Cardiac fibroblast (primary cell): ENCODE measurements at regions not wholly inside any gene's neighbourhood (a gene's known extent, or its start where the extent isn't known, plus 50 kb on each side); places are given as distances from the start of the nearest gene placed in this dataset.

Source experiments
- DNase-seq, 2 donors: peaks; one replicate each; pipeline versions ENCODE4 v3.0.0 to v3.0.0-alpha.2; 2010; ENCODE audit warnings: low read depth in 2 of 2
- H3K4me3 ChIP-seq, 2 donors: replicated peaks in 1 of 2; 1 replicate in 1 of 2; 2 replicates in 1 of 2; pipeline ENCODE4 v1.5.1; 2011; ENCODE audit warnings: low read depth in 2 of 2, low read length in 2 of 2, mild to moderate bottlenecking in 2 of 2, moderate library complexity in 1 of 2
- TF ChIP-seq, protein P1 (sequence below): IDR thresholded peaks from one replicate; pipeline ENCODE4 v1.5.1; 2011; ENCODE audit warnings: low read depth, mild to moderate bottlenecking, low read length, inconsistent platforms

DNA sequence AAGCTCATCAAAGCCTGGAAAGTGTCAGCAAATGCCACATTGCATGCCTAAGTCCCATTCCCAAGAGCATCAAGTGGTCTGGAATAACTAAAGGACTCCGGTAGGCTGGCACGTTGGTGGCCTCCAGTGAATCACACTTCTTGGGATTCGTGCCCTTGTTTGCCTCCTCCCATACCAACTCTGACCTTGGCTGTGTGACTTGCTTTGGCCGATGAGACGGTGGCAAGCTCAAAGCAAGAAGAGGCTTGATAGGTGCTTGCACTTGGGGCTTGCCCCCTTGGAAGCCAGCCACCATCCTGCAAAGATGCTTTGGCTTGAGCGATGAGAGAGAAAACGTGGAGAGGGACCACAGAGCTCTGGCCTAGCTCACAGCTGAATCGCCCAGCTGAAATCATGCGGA lies 313.1 kb upstream of the ZFHX3 start:
- DNase-seq: no peak
- TF ChIP-seq, protein P1, sequence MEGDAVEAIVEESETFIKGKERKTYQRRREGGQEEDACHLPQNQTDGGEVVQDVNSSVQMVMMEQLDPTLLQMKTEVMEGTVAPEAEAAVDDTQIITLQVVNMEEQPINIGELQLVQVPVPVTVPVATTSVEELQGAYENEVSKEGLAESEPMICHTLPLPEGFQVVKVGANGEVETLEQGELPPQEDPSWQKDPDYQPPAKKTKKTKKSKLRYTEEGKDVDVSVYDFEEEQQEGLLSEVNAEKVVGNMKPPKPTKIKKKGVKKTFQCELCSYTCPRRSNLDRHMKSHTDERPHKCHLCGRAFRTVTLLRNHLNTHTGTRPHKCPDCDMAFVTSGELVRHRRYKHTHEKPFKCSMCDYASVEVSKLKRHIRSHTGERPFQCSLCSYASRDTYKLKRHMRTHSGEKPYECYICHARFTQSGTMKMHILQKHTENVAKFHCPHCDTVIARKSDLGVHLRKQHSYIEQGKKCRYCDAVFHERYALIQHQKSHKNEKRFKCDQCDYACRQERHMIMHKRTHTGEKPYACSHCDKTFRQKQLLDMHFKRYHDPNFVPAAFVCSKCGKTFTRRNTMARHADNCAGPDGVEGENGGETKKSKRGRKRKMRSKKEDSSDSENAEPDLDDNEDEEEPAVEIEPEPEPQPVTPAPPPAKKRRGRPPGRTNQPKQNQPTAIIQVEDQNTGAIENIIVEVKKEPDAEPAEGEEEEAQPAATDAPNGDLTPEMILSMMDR: no peak
- no peak overlapping the region for H3K4me3 ChIP-seq

DNA sequence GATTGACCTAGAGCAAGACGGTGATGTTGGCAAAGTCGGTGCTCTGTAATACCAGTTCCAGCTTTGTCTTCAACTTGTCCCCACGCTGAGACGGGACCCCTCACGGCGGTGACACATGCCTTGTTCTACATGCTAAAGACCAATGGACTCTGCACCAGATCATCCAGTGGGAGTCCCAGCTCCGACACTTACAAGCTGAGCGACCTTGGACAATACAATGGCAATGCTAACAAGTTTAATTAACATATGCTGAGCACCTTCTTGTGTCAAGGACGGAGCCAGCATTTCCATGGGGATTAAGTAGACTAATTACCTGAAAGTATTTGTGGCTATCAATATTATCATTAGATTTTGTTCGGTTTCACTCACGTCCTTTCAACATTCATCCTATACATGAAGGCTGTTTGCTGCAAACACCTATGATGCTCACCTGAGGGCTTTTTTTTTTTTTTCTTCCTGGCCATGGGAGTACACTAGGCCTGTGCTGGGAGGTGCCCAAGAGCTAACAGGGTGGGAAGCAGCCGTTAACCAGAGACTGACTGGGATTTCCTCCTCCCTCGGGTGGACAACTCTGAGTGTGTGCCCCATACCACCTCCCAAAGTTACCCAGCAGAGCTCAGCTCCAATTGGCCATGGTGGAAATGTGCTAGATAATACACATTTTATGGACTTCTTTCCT lies 308.6 kb upstream of the ZFHX3 start:
- no peak overlapping the region for H3K4me3 ChIP-seq
- TF ChIP-seq, protein P1: no peak
- no peak for DNase-seq

DNA sequence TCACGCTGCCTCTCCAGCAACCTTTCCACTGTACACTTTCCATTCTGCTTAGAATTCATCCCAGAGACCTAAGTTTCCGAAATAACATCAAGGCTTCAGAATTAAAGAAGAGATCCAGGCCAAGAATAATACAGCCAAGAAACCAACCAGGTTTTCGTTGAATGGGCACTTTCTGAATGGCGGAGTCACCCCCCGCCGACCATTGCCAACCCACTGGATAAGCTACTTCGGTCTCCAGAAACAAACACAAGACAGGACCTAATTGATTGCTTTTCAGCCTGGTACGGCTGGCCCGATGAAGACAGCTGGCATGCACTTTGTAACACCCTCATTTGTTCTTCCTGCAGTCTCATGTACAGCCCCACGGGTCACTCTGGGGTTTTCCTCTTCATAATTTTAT lies 308.1 kb upstream of the ZFHX3 start:
- TF ChIP-seq, protein P1: no peak
- no peak for DNase-seq
- no peak overlapping the region for H3K4me3 ChIP-seq

DNA sequence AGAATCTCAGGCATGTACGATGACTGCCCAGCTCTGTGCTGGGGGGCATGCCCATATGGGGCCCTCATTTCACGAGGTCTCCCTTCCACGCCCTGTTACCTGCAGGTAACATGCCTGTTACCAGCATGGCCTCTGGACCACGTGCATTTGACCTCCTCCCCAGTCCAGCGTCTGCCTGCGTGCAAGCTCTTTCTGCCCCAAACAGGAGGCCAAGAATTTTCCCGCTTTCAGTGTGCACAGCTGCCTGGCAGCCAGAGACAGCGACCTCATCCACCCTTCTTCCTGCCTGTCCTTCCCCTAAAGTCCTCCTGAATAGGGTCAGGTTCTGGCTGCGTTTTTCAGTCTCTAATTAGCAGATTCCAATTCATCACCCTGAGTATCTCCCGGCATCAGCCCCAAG lies 306.5 kb upstream of the ZFHX3 start:
- no peak overlapping the region for H3K4me3 ChIP-seq
- no peak for DNase-seq
- TF ChIP-seq, protein P1: no peak

DNA sequence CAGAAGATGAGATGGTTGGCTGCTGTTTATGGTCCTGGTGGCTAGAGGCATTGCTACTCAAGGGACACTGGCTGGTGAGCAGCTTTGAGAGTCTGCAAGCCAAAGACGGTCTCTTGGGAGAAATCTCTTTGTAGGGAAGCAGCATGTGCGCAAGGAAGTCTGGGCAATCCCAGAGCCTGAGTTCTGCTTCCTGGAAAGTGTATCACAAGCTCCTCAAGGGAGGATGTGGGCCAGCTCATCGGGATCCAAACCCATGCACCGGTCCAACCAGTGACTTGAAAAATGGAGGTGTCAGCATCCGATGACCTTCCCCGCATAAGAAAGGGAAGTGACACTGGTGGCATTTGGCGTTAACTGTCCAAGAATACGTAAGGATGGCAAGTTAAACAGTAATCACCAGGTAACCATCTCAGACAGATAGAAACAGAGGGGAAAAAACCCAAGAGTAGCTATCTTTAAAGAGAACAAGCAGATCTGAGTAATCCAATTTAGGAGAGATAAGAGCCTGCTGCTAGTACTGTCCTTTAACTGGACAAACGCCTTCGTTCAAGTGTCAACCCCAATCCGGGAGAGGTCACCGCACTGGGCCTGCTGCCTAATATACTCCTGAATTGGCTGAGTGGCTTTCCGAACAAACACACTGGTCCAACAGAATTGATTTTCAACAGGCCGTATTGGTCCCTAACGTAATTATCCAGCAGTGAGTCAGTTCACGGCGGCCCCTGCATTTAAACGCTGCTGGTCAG lies 303.0 kb upstream of the ZFHX3 start:
- no peak for DNase-seq
- TF ChIP-seq, protein P1: no peak
- no peak overlapping the region for H3K4me3 ChIP-seq

DNA sequence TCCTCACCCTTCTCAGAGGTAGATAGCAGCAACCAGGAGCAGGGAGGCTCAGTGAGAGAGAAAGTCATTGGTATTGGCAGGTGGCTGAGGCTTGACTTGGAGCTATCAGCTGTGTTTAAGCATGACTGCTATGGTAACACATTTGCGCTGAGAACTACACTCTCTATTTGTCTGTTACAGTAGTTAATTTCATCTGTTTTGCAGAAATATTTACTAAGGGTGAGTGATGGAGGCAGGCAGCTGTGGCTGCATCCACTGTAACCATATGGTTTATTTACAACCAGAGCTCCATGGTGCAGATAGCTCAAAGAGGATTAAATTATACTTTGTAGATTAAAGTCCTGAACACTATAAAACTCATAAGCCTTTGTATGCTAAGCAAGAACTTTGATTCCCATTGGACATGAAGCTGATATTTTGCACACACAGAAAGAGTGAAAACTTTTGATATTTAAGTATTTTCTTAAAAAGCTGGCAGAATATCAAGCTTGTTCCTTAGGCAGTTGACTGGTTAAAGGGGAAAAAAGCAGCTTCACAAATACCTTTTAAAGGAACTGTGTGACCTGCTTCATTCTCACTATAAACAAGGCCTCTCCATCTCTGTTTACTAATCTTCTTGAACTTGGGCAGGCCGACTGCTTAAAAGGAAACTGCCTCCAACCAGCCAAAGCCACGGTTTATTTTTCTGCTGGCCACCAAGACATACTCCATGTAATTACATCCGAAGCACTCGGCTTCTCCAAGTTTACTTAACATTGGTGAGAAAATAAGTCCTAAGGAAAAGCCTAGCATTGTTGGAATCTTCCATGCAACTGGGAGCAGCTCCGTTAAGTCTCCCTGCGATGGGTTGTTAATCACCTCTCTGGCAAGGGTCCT lies 299.8 kb upstream of the ZFHX3 start:
- TF ChIP-seq, protein P1: no peak
- no peak for DNase-seq
- H3K4me3 ChIP-seq: no peak overlapping the region
